Fibroblast of peridontal ligament (primary cell): ENCODE measurements at regions not wholly inside any gene's neighbourhood (a gene's known extent, or its start where the extent isn't known, plus 50 kb on each side); places are given as distances from the start of the nearest gene placed in this dataset.
"Not testable (repeated sequence)": the region's sequence is repeated elsewhere in the genome, so short reads cannot be mapped to it uniquely, and the experiment has no call there.

Source experiments
- DNase-seq: peaks from one replicate; pipeline ENCODE4 v3.0.0-alpha.2; 2010; ENCODE audit errors: extremely low read depth

DNA sequence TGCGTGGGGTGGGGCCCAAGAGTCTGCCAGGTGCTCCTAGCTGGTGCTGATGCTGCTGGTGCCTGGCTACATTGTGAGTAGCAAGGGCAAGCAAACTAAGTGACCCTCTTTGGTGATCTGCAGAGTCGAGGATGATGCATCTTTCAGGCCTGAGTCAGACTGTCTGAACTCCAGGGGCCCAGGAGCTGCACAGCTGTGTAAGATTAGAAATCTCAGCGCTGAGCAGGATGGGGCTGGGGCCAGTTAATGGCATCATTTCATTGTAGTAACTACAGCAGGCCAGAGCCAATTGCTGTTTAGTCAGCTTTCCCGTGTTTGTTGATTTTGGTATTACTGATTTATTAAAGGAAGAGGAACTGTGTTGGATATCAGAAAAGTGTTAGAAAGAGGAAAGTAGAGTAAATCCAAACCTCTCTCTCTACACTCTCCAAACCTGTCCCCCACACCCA lies 365.2 kb downstream of the PAX1 start:
- DNase-seq = no peak

DNA sequence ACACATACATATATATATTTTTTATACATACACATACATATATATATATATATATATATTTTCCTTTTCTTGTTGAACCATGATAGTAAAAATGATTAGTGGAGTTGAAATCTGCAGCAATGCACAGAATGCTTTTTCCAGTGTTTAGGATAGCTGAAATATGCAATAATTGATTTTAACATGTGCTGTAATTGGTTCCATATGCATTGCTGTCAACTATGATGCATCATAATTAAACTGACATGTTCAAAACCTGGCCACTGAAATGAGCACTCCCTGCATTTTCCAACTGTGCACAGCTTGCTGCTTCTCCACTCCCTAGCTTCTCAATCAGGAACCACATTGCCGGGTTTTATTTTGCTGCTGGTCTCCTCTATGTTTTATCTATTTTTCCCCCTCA lies 358.3 kb downstream of the PAX1 start:
- DNase-seq = no peak

DNA sequence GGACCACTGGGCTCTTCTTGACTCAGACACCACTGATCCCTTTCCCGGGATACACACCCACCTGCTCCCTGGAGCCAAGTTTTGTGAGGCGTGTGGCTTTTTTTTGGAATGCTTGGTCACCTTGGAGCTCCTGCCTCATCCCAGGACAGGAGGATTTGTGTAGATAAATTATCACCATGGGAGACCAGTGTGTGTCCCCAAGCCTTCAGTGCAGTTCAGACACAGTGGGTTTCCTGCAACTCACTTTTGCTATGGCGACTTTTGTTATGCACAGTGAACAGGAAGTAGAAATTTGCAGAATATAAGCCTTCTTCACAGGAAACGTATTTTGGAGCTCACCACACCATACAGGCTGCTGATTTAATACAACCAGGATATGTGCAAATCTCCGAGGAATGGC lies 357.4 kb downstream of the PAX1 start:
- no peak for DNase-seq

DNA sequence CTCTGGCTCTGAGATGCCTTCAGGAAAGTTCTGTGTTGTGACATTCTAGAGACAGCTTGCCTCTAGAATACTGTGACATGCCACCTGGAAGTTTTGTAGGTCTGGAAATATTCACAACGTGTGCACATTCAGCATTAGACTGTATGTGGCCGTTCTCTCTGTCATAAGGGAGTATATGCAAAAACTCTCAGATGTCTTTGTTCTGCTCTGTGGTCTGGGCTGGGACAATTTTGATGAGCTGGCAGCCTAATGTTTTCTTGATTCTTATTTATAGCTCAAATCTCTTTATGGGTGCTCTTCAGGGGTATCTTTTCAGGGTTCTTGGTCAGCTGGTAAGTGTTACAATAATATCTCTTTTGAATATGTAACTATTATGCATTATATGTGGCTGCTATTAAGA lies 355.1 kb downstream of the PAX1 start:
- DNase-seq = no peak

DNA sequence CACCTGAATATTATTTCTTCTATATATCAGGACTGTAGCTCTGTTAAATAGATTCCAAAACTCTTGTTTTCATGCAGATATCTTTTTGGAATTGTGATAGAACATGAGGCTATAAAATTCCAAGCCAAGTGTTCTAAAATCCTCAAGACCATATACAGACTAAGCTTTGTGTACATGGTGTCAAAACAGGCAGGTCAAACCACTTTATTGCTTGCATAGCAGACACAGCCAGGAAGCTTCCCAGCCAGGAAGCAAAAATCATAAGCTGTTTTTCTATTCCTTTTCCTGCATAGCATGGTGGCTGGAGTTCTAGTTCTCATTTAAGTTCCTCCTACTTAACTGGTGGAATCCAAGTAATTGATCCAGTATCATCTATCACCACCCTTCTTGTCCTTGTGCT lies 353.3 kb downstream of the PAX1 start:
- DNase-seq = no peak

DNA sequence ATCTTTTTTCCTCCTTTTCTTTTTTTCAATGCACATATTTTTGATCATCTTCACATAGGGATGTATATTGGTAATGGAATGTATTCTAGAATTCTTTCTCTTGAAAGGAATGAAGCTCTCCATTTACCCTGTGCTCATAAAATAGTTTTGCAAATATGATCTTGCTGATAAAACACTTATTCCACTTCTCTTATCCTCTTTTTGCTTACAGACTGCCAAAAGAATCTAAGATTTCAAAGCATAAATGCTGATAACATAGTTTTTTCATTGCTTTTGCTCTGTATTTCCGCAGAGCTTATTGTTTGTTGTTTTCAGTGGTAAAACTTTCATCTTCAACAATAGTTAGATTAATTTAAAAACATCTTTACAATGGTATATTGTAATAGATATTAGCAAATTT lies 350.5 kb downstream of the PAX1 start:
- DNase-seq = no peak

DNA sequence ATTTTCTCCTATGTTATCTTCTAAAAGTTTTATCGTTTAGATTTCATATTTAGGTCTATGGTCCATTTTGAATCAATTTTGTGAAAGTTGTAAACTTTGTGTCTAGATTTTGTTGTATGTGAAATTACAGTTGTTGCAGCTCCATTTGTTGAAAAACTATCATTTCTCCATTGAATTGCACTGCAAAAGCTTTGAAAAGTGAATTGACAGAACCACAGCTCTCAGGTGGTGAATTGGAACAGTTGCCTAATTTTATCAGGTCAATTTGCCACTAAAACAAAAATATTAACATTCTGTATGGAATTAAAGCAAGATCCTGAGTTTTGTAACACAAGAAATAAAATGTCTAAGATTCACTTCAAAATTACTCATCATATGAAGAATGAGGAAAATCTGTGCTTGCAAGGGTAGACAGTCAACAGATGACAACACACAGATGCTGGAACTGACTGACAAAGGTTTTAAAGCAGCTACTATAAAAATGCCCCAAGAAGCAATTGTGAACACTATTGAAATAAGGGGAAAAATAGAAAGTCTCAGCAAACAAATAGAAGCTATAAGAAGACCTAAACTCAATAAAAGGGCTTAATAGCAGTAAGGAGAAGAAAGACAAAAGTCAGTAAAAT lies 346.7 kb downstream of the PAX1 start:
- DNase-seq = no peak

DNA sequence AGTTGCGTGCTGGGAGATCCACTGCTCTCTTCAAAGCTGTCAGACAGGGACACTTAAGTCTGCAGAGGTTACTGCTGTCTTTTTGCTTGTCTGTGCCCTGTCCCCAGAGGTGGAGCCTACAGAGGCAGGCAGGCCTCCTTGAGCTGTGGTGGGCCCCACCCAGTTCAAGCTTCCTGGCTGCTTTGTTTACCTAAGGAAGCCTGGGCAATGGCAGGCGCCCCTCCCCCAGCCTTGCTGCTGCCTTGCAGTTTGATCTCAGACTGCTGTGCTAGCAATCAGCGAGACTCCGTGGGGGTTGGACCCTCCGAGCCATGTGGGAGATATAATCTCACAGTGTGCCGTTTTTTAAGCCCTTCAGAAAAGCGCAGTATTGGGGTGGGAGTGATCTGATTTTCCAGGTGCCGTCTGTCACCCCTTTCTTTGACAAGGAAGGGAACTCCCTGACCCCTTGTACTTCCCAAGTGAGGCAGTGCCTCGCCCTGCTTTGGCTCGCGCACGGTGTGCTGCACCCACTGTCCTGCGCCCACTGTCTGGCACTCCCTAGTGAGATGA lies 340.6 kb downstream of the PAX1 start:
- DNase-seq = not testable (repeated sequence)

DNA sequence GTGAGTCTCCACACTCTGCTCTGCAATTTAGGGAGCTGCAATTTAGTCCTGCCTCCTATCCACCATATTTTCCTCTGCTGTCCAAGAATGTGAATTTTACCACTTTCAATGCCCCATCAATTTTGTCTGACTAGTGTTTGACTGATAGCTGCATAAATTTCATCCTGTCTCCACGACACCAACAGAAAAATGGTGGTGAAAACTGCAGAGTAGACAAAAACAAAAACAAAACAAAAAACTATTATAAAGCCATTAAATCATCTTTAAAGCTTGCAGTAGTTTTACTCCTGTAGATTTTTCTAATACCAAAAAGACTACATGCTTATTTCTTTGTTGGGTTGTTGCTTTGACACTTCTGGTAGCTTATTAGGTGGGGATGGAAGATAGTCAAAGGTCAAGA lies 322.0 kb downstream of the PAX1 start:
- no peak for DNase-seq

DNA sequence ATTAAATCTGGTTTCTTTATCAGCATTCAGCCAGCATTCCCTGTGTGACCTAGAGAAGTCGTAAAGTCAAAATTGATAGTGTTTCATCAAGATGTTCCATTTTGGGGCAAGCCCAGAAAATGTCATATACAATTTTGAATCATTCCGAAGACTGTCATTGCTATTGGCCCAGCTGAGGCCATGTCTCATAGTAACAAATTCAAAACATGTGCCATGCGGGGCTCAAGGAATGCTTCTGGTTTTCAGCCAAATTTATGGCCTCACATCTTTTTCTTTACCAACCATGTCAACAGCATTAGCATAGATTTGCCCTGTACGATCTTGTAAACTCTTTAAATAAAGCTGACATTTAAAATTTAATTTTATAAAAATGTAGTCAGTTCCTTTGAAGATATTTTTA lies 314.7 kb downstream of the PAX1 start:
- DNase-seq = no peak

DNA sequence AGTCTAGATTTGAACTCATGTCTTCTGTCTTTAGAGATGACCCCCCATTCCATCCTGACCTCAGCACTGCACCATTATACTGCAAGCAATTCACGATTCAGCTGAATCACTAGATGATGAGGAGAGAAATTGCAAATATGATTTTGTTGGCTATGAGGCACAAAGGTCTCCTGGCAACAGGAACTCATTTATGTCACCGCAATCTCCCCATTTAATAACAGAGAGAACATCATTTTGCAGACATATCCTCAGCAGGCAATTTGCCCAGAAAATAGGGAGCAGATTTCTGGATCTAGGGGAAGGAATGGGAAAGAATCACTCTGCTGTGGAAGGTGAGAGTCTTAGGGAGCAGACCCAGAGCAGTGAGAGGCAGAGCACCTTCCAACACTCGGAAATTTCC lies 303.0 kb downstream of the PAX1 start:
- no peak for DNase-seq

DNA sequence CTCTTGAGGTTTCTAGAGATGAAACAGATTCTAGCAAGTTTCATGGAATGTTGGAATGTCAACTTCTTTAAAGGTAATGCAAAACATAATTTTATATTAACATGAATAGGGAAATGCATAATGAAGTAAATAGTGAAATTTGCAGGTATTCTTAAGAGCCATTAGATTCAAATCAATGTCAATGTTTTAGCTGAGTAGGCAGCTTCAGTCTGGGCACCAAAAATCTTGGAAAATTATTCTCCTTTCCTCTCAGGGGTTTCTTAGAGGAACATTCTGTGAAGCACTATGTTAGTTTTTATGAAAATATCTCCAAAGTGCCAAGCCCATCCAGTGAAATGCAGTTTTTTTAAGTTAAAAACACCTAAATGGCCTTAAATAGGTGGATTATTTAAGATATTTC lies 300.8 kb downstream of the PAX1 start:
- DNase-seq = no peak

DNA sequence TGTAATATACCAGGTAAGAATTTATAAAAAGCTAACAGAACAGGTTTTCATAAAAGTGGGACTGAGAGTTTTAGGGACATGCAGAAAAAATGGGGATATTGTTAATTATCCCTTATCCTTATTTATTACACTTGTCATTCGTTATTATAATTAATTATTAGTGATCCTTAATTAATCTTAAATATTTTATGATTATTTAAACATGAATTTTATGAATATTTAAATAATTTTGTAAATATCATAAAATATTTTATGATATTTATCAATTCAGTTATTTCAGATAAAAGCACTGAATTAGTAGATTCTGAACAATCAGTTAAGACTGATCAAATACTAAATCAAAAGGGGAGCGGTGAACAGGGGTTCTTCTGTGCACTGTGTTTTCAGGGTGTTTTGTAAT lies 300.1 kb downstream of the PAX1 start:
- no peak for DNase-seq

DNA sequence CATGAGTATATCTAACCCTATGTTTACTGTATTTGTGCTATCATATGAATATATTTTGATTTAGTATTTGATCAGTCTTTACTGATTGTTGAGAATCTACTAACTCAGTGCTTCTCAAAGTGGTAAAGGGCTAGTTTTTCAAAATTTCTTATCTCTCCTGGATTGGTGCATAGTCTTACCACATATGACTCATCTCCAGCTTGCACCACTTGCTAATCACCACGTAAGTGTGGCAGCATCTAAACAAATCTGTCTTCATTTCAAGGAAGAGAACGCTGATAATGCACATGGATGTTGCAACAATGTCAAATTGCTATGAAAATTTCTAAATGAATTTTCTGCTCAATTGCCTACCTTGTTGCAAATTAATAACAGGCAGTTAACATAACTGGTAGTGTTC lies 299.5 kb downstream of the PAX1 start:
- DNase-seq = no peak

DNA sequence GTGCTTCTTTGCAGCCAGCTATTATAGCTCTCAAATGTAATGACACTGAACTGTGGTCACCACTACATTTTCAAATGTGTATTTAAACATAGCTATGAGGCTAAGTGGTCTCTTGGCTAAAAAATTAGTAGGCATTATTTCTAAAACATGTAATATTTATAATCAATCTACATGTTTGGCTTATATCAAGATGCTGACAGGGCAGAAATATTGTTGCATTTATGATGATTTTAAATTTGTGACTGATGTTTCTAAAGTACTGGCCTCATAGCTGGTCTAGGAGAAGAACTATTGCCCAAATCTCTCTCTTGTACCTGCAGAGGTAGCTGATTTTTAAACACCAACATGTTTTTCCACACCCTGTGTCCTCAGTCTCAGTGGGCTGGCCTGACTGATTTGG lies 298.2 kb downstream of the PAX1 start:
- no peak for DNase-seq

DNA sequence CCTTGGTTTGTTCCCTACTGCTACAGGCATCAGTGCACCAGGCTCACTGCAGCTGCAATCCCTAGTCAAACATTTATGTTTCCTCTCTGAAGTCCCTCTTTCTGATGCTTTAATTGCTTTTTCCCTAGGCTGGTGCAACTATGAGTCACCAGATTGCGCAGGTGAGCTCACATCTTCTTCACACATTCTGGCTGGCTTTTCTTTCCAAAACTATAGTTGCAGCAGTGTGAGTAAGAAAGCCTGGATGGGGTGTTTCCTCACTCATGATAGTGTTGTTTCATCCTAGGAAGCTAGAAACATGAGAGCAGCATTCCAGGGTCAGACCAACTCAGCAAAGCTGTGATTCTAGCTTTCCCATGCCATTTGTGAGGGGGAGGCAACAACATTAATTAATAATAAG lies 296.4 kb downstream of the PAX1 start:
- no peak for DNase-seq

DNA sequence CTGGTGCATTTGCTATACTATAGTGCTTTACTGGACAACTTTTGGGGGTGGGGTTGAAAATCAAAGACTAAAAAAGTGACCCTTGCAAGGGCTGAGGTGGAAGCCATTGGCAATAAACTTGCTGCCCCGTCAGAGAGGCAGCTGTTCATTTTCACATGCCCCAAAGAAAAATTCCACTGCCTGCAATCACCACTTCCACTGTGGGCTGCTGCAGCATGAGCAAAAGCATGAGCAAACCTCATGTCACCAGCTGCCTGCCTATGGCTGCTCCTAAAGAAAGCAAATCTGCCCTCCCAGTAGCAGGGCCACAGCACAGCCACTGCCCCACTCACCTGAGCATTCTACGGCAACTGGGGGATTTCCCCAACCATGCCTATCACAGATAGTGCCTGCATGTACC lies 290.0 kb downstream of the PAX1 start:
- no peak for DNase-seq

DNA sequence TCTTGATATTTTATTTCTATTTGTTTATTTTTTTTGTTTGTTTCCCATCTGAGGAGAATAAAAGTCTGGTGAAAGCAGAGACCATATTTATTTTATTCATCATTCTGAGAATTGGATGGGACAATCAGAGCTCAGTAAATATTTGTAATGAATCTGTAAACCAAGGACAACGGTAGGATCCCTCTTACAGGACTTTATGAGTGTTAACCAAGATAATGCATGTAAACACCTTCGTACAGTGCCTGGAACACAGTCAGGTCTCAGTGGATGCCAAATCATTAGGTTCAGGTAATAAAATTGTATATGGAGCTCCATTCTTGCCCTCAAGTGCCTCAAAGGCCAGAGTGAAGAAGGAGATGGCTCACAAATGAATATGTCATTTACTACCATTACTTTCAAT lies 288.7 kb downstream of the PAX1 start:
- DNase-seq = no peak

DNA sequence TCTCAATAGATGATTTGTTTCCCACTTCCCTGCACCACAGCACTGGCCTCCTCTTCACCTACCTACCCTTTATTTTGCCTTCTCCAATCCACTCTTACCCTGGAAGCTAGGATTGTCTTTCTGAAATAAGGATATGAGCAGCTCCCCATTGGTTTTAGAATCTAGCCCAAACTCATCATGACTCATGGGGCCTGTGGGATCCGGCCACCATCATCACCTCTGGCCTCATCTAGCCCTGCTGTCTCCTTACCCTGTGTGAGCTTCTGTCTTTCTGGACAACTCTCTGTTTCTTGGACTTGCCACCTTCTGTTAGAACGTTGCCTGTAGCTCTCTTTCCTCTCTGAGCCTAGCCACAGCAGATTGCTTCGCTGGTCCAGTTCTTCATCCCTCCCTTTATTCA lies 277.1 kb downstream of the PAX1 start:
- DNase-seq = no peak

DNA sequence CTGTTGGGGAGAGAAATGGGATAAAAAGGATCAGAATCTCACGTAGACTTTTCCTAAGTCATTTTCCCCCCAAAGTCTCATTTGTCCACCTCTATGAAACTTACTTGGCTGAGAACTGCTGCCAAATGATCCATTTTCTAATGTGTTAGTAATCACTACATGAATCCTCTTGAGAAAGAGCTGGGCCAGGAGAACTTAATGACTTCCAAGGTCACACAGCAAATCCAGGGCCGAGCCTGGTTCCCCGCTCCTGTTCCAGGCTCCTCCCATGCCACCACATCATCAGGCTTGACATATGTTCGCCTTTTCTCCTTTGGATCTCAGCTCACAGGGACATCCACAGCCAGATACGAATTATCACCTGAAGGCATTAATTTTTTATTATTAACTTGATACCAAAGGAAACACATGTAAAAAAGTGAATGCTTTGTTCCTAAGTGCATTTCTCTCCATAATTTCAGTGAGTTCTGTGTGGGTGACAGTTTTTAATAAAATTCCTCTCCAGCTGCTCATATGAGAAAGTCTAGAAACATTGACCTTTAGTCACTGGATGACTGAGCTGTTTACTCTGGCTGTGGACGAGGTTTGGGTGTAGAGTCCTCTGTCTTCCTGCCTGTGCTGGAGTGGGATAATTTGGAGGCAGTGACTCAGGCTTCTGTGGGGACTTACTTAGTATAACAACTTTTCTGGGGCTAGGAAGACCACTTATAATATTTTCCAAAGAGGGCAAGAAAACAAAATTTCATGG lies 276.3 kb downstream of the PAX1 start:
- no peak for DNase-seq

DNA sequence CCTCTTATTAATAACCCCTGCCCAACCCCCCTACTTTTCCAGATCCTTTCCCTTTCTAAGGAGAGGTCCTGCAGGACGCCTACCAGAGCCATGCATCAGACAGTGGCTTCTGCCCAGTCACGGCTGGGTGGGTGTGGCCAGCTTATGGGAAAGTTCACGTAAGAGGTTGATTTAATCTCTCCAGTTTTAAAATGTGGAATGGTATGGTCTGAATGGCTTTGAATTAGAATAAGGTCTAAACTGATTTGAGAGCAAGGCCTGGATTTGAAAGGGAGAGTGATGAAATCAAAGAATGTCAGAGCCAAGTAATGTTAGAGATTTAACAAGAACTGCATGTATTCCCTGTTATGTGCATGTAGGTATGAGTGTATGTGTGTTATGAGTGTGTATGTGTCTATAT lies 275.7 kb downstream of the PAX1 start:
- no peak for DNase-seq

DNA sequence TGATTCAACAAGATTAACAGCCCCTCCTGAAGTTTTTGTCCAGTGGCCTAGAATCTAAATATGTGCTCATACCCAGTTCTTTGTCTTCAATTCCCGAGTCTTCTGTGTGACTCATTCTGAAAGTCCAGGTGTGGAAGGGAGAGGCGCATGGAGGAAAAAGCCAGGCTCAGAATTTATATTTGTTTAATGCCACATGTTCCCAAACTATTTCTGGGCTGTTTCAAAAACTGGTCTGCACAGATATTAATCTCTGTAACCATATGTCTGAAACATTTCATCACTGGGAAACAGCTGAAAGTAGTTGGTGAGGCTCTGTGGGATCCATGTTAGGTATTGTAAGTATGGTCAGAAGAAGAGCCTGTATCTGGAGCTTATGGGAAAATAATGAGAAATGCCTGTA lies 266.0 kb downstream of the PAX1 start:
- DNase-seq = no peak

DNA sequence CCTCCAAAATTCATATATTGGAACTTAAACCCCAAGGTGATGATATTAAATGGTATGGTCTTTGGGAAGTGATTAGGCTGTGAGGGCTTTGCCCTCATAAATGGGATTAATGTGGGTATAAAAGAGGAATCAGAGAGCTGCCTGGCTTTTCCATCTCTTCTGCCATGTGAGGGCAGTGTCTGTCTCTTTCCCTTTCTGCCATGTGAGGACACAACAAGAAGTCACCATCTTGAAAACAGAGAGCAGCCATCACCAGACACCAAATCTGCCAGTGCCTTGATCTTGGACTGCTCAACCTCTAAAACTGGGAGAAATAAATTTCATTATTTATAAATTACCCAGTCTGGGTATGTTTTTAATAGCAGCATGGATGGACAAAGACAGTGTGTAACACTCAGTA lies 263.0 kb downstream of the PAX1 start:
- no peak for DNase-seq

DNA sequence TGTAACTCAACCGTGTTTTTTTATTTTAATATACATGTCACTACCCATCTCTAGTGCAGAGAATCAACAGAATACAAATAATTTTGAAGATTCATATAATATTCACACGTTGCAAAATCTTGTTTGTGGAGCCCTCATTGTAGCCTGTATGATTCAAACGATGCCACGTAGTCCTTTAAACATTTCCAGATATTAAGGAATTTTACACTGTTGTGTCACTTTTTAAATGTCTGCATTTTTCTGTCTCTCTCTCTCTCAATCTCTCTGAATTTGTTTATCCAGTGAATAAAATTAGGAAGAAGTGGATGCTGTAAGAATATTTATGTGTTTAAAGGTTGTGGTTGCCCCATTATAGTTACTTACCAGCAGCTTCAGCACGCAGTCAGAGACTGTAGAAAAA lies 262.0 kb downstream of the PAX1 start:
- DNase-seq = no peak
